WTC11 (cell line): ENCODE measurements at regions not wholly inside any gene's neighbourhood (a gene's known extent, or its start where the extent isn't known, plus 50 kb on each side); places are given as distances from the start of the nearest gene placed in this dataset.
A peak's percentile ranks its signal among the peaks of the same experiment; 100 is the strongest.

Source experiments
- CBFB ChIP-seq: sonication (generic); formaldehyde crosslinking; IDR thresholded peaks from 2 replicates; pipeline ENCODE4 v1.8.1; 2022; ENCODE audit warnings: mild to moderate bottlenecking, low read depth, missing genetic modification reagents
- CREM ChIP-seq: sonication (generic); formaldehyde crosslinking; IDR thresholded peaks from 2 replicates; pipeline ENCODE4 v1.8.1; 2022; ENCODE audit warnings: mild to moderate bottlenecking, missing genetic modification reagents, moderate library complexity
- ELF4 ChIP-seq: sonication (generic); formaldehyde crosslinking; IDR thresholded peaks from 2 replicates; pipeline ENCODE4 v1.8.1; 2022; ENCODE audit warnings: low read depth, mild to moderate bottlenecking, moderate library complexity, missing genetic modification reagents
- ESRRA ChIP-seq: sonication (generic); formaldehyde crosslinking; IDR thresholded peaks from 2 replicates; pipeline ENCODE4 v1.8.1; 2022; ENCODE audit warnings: mild to moderate bottlenecking, missing genetic modification reagents, borderline replicate concordance
- HMGA2 ChIP-seq: fragments of 250-450 bp; sonication (Bioruptor Pico); IDR thresholded peaks from 2 replicates; pipeline ENCODE4 v1.4.0; 2021; ENCODE audit warnings: mild to moderate bottlenecking, moderate library complexity
- JUN ChIP-seq: sonication (generic); formaldehyde crosslinking; IDR thresholded peaks from 2 replicates; pipeline ENCODE4 v1.8.0; 2023; ENCODE audit warnings: mild to moderate bottlenecking, missing genetic modification reagents
- KAT7 ChIP-seq: sonication (generic); formaldehyde crosslinking; IDR thresholded peaks from 2 replicates; pipeline ENCODE4 v1.8.1; 2023; ENCODE audit warnings: missing genetic modification reagents, mild to moderate bottlenecking, borderline replicate concordance
- MAX ChIP-seq: sonication (generic); formaldehyde crosslinking; IDR thresholded peaks from 2 replicates; pipeline ENCODE4 v1.8.0; 2022; ENCODE audit warnings: mild to moderate bottlenecking, missing genetic modification reagents
- ZNF219 ChIP-seq: sonication (generic); formaldehyde crosslinking; IDR thresholded peaks from 2 replicates; pipeline ENCODE4 v1.8.0; 2023; ENCODE audit warnings: missing genetic modification reagents, mild to moderate bottlenecking, borderline replicate concordance
- ZNF232 ChIP-seq: sonication (generic); formaldehyde crosslinking; IDR thresholded peaks from 2 replicates; pipeline ENCODE4 v1.8.0; 2022; ENCODE audit warnings: mild to moderate bottlenecking, missing genetic modification reagents
- ZNF512 ChIP-seq: sonication (generic); formaldehyde crosslinking; IDR thresholded peaks from 2 replicates; pipeline ENCODE4 v1.8.1; 2022; ENCODE audit warnings: missing genetic modification reagents, borderline replicate concordance
- TF ChIP-seq, protein P1 (sequence below): fragments of 200-600 bp; IDR thresholded peaks from 2 replicates; pipeline ENCODE4 v1.8.0; 2022; ENCODE audit warnings: antibody characterized with exemption
- TF ChIP-seq, protein P2 (sequence below): sonication (generic); formaldehyde crosslinking; IDR thresholded peaks from 2 replicates; pipeline ENCODE4 v1.8.0; 2022; ENCODE audit warnings: mild to moderate bottlenecking, missing genetic modification reagents
- TF ChIP-seq, protein P3 (sequence below): sonication (generic); formaldehyde crosslinking; IDR thresholded peaks from 2 replicates; pipeline ENCODE4 v1.8.0; 2023; ENCODE audit warnings: missing genetic modification reagents, mild to moderate bottlenecking, borderline replicate concordance

GRCh38 chr13:22925881-22926747 is 254.7 kb upstream of the SGCG start:
- no peak for TF ChIP-seq ZNF512
- TF ChIP-seq, protein P1, sequence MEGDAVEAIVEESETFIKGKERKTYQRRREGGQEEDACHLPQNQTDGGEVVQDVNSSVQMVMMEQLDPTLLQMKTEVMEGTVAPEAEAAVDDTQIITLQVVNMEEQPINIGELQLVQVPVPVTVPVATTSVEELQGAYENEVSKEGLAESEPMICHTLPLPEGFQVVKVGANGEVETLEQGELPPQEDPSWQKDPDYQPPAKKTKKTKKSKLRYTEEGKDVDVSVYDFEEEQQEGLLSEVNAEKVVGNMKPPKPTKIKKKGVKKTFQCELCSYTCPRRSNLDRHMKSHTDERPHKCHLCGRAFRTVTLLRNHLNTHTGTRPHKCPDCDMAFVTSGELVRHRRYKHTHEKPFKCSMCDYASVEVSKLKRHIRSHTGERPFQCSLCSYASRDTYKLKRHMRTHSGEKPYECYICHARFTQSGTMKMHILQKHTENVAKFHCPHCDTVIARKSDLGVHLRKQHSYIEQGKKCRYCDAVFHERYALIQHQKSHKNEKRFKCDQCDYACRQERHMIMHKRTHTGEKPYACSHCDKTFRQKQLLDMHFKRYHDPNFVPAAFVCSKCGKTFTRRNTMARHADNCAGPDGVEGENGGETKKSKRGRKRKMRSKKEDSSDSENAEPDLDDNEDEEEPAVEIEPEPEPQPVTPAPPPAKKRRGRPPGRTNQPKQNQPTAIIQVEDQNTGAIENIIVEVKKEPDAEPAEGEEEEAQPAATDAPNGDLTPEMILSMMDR = no peak
- no peak for TF ChIP-seq HMGA2 (CRISPR knock-in tag)
- TF ChIP-seq ZNF232 (CRISPR knock-in tag) = no peak
- no peak for TF ChIP-seq CBFB (CRISPR knock-in tag)
- no peak for TF ChIP-seq ELF4 (CRISPR knock-in tag)
- 0 out of 2 replicates have a peak, but pooled peaks have one; percentile 38 for TF ChIP-seq MAX
- no peak for TF ChIP-seq ZNF219 (CRISPR knock-in tag)
- TF ChIP-seq, protein P2, sequence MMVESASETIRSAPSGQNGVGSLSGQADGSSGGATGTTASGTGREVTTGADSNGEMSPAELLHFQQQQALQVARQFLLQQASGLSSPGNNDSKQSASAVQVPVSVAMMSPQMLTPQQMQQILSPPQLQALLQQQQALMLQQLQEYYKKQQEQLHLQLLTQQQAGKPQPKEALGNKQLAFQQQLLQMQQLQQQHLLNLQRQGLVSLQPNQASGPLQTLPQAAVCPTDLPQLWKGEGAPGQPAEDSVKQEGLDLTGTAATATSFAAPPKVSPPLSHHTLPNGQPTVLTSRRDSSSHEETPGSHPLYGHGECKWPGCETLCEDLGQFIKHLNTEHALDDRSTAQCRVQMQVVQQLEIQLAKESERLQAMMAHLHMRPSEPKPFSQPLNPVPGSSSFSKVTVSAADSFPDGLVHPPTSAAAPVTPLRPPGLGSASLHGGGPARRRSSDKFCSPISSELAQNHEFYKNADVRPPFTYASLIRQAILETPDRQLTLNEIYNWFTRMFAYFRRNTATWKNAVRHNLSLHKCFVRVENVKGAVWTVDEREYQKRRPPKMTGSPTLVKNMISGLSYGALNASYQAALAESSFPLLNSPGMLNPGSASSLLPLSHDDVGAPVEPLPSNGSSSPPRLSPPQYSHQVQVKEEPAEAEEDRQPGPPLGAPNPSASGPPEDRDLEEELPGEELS (CRISPR knock-in tag) = no peak
- no peak for TF ChIP-seq CREM
- TF ChIP-seq, protein P3, sequence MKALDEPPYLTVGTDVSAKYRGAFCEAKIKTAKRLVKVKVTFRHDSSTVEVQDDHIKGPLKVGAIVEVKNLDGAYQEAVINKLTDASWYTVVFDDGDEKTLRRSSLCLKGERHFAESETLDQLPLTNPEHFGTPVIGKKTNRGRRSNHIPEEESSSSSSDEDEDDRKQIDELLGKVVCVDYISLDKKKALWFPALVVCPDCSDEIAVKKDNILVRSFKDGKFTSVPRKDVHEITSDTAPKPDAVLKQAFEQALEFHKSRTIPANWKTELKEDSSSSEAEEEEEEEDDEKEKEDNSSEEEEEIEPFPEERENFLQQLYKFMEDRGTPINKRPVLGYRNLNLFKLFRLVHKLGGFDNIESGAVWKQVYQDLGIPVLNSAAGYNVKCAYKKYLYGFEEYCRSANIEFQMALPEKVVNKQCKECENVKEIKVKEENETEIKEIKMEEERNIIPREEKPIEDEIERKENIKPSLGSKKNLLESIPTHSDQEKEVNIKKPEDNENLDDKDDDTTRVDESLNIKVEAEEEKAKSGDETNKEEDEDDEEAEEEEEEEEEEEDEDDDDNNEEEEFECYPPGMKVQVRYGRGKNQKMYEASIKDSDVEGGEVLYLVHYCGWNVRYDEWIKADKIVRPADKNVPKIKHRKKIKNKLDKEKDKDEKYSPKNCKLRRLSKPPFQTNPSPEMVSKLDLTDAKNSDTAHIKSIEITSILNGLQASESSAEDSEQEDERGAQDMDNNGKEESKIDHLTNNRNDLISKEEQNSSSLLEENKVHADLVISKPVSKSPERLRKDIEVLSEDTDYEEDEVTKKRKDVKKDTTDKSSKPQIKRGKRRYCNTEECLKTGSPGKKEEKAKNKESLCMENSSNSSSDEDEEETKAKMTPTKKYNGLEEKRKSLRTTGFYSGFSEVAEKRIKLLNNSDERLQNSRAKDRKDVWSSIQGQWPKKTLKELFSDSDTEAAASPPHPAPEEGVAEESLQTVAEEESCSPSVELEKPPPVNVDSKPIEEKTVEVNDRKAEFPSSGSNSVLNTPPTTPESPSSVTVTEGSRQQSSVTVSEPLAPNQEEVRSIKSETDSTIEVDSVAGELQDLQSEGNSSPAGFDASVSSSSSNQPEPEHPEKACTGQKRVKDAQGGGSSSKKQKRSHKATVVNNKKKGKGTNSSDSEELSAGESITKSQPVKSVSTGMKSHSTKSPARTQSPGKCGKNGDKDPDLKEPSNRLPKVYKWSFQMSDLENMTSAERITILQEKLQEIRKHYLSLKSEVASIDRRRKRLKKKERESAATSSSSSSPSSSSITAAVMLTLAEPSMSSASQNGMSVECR (CRISPR knock-in tag) = no peak
- TF ChIP-seq ESRRA (CRISPR knock-in tag) = no peak
- TF ChIP-seq JUN (CRISPR knock-in tag) = no peak
- TF ChIP-seq KAT7 (CRISPR knock-in tag) = no peak
